Calu3 (cell line): ENCODE measurements at regions not wholly inside any gene's neighbourhood (a gene's known extent, or its start where the extent isn't known, plus 50 kb on each side); places are given as distances from the start of the nearest gene placed in this dataset.

Source experiments
- BruUV-seq: library from RNA; stranded (reverse); fragments of 400-500 nt; replicated peaks from 2 replicates; lab custom pipeline; 2021; lab: Mats Ljungman, UMichigan
- CTCF ChIA-PET: fragments of 300-600 bp; sonication (Branson Sonifier 250); formaldehyde crosslinking; loops from one replicate; lab custom pipeline; 2022; ENCODE audit warnings: antibody characterized with exemption; lab: Charles Lee
- DNase-seq: peaks from one replicate; pipeline ENCODE4 v3.0.0; 2022
- H3K27ac Mint-ChIP-seq: one replicate; pipeline ENCODE4 v1.8.0; 2022; ENCODE audit warnings: mixed read lengths; ENCODE audit not compliant: unreplicated experiment
- H3K27me3 Mint-ChIP-seq: one replicate; pipeline ENCODE4 v1.8.0; 2022; ENCODE audit warnings: mixed read lengths; ENCODE audit not compliant: unreplicated experiment
- H3K36me3 Mint-ChIP-seq: one replicate; pipeline ENCODE4 v1.8.0; 2022; ENCODE audit warnings: mild to moderate bottlenecking, moderate library complexity, mixed read lengths; ENCODE audit not compliant: insufficient read depth, unreplicated experiment
- H3K4me1 Mint-ChIP-seq: one replicate; pipeline ENCODE4 v1.8.0; 2022; ENCODE audit warnings: mild to moderate bottlenecking, low read depth, mixed read lengths; ENCODE audit not compliant: unreplicated experiment
- H3K4me3 Mint-ChIP-seq: one replicate; pipeline ENCODE4 v1.8.0; 2022; ENCODE audit warnings: mild to moderate bottlenecking, low read depth, moderate library complexity, mixed read lengths; ENCODE audit not compliant: unreplicated experiment
- H3K9me3 Mint-ChIP-seq: one replicate; pipeline ENCODE4 v1.8.0; 2022; ENCODE audit warnings: low read depth, mixed read lengths; ENCODE audit not compliant: unreplicated experiment
- CTCF ChIP-seq: fragments of 200-600 bp; IDR thresholded peaks from one replicate; pipeline ENCODE4 v1.8.0; 2022; ENCODE audit warnings: antibody characterized with exemption; ENCODE audit not compliant: unreplicated experiment
- intact Hi-C: fragments of 100-400 bp; cut with micrococcal nuclease; formaldehyde crosslinking; loops from one replicate; pipeline ENCODE4 v1.10.0; 2022; ENCODE audit not compliant: unreplicated experiment

- Mint-ChIP-seq H3K27ac (no peak overlapping the region), H3K27me3 (no peaks in the 10 kb centered on the region), H3K4me1 (no peaks in the 10 kb centered on the region), H3K9me3 (no peaks in the 10 kb centered on the region), H3K4me3 (no peak overlapping the region), H3K36me3 (no peaks in the 10 kb centered on the region)
- CTCF ChIA-PET: interaction anchor here (0.8 kb wide), 1 partner anchor 11 kb away, joined by 5 read pairs; no protein-coding TSS in a partner anchor
- no peak for DNase-seq
- no peak for TF ChIP-seq CTCF
- intact Hi-C loops: no loop called here
- BruUV-seq: no TSS peak
Observed at GRCh38 chr4:132396636-132397035, 752.5 kb upstream of the PCDH10 start.

GRCh38 chr4:132417220-132417619 lies 731.9 kb upstream of the PCDH10 start:
- BruUV-seq: no TSS peak
- no peaks in the 10 kb centered on the region for H3K36me3 Mint-ChIP-seq
- DNase-seq: no peak
- CTCF ChIA-PET: no interaction called here
- intact Hi-C loops: no loop called here
- TF ChIP-seq CTCF: no peak
- H3K4me1 Mint-ChIP-seq: no peaks in the 10 kb centered on the region
- H3K4me3 Mint-ChIP-seq: no peak overlapping the region
- H3K9me3 Mint-ChIP-seq: peaks cover 8% of the 10 kb centered on the region
- H3K27me3 Mint-ChIP-seq: no peaks in the 10 kb centered on the region
- no peak overlapping the region for H3K27ac Mint-ChIP-seq

- no peak overlapping the region for H3K4me3 Mint-ChIP-seq
- CTCF ChIA-PET: no interaction called here
- no peak overlapping the region for H3K27ac Mint-ChIP-seq
- intact Hi-C loops: no loop called here
- no peaks in the 10 kb centered on the region for H3K36me3 Mint-ChIP-seq
- H3K9me3 Mint-ChIP-seq: no peaks in the 10 kb centered on the region
- no peaks in the 10 kb centered on the region for H3K4me1 Mint-ChIP-seq
- no TSS peak for BruUV-seq
- DNase-seq: no peak
- no peaks in the 10 kb centered on the region for H3K27me3 Mint-ChIP-seq
- no peak for TF ChIP-seq CTCF
Observed at GRCh38 chr4:132427125-132427524, 722.0 kb upstream of the PCDH10 start.

GRCh38 chr4:132437117-132437516 lies 712.0 kb upstream of the PCDH10 start:
- CTCF ChIA-PET: no interaction called here
- Mint-ChIP-seq H3K36me3 (no peaks in the 10 kb centered on the region), H3K27me3 (no peaks in the 10 kb centered on the region), H3K4me3 (no peak overlapping the region), H3K4me1 (no peaks in the 10 kb centered on the region), H3K27ac (no peak overlapping the region), H3K9me3 (peaks cover 2% of the 10 kb centered on the region)
- BruUV-seq: no TSS peak
- no peak for DNase-seq
- TF ChIP-seq CTCF: no peak
- intact Hi-C loops: no loop called here
